Hippocampal formation (tissue), 2 donors: ENCODE measurements at regions not wholly inside any gene's neighbourhood (a gene's known extent, or its start where the extent isn't known, plus 50 kb on each side); places are given as distances from the start of the nearest gene placed in this dataset.
"Not testable (repeated sequence)": the region's sequence is repeated elsewhere in the genome, so short reads cannot be mapped to it uniquely, and the experiment has no call there.

Source experiments
- DNase-seq, 2 donors: peaks; one replicate each; lab custom pipeline; 2025; lab: John Stamatoyannopoulos, UW

DNA sequence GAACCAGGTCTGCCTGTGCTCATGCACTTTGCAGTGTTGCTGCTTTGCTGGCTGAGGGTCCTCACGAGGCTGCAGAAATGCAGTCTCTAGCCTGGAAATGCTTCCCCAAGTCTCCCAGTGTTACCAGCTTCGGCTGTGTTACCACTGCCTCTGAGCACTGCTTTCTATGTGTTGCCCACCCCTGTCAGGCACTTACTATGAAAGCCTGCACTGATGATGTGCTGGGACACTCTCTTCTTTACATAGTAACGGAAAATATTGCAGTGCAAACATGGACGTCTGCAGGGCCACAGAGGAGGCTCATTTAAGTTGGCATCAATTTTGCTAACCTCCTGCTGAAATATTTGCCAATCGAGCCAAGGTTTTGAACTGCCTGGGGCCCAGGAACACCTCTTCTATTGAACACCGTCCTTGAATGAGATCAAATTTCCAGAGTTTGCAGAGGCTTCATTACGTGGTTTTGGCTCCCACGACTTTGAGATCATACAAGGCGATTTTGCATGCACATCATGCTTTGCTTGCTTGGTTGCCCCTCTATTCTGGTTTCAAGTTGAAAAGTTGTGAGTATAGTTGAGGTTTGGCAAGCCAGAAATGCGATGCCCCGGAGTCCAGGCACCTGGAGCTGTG is 404.7 kb upstream of the PODXL start:
- DNase-seq = no peak

DNA sequence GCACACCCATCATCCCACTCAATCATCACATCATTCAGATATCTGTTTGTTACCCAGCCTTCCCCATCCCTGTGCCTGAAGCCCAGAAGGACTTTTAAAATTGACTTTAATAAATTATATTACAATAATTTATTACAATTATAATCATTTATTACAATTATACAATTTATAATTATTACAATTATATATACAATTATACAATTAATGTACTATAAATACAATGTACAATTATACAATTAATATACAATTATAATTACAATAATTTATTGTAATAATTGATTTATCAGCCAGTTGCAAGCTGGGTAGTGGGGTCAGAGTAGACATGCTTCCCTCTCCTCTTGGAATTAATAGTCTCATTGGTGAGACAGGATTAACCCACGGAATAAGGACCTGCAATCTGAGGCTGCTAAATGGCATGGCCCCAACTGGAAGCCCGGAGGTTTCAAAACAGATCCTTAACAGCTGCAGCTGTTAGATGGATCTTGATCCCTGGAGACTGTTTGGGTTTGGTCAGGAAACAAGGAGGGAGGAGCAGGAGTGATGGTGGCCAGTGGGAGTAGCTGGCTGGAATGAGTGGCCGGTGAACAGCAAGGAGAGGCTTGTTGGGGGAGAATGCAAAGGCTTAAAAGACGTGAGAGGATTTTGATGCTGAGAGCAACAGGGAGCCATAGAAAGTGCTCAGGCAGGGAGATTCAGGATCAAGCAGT is 402.8 kb upstream of the PODXL start:
- no peak for DNase-seq

- no peak for DNase-seq
Observed at GRCh38 chr7:131957338-131958020, 401.1 kb upstream of the PODXL start.

GRCh38 chr7:131956864-131957263 is 400.4 kb upstream of the PODXL start:
- no peak for DNase-seq

- DNase-seq = no peak
Observed at GRCh38 chr7:131955679-131956078, 399.3 kb upstream of the PODXL start.

- DNase-seq = no peak
Observed at GRCh38 chr7:131953184-131953583, 396.8 kb upstream of the PODXL start.

- no peak for DNase-seq
Observed at GRCh38 chr7:131952365-131952764, 395.9 kb upstream of the PODXL start.

DNA sequence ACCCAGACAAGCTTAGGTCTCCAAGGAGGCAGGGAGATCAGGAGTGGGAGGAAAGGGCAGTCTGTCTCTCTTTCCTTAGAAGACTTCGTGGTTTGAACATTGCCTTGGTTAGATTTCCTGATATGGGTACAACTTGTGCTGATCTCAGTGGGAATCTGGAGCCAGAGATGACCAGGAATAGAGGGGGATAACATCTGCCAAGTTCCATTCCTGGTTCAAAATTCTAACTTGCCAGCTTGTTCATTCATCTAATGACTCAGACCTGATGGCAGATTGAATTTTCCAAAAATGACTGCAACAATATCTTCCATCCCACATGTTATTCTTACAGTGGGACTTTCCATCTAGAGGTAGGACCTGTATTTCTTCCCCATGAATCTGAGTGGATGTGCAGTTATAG is 394.3 kb upstream of the PODXL start:
- DNase-seq = no peak

GRCh38 chr7:131949659-131950058 is 393.2 kb upstream of the PODXL start:
- DNase-seq = no peak

DNA sequence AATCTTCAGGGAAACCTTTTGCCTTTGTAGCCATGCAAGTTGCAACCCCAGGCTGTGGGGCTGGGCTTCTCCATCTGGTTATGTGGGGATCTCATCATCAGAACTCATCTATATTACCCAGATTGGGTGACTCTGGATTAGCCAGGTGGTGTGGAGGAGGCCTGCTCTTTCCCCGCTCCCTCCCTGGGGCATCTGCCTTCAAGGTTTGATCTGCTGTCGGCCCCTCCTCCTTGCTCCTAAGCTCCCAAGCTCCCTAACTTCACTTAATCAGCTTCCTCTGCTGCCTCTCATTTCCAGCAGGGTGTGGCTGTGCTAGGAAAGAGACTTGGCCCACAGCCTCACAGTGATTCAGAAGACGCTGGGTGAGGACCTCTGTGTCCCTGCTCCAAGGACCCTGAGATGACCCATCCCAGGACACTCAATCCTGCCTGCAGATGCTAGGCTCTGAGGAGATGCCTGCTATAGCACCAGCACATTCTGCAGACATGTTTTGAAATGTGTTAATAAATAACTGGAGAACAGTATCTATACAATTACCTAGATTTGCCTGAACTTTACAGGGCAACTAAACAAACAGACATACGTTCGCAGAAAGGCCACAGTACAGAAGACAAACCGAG is 392.1 kb upstream of the PODXL start:
- DNase-seq = no peak

DNA sequence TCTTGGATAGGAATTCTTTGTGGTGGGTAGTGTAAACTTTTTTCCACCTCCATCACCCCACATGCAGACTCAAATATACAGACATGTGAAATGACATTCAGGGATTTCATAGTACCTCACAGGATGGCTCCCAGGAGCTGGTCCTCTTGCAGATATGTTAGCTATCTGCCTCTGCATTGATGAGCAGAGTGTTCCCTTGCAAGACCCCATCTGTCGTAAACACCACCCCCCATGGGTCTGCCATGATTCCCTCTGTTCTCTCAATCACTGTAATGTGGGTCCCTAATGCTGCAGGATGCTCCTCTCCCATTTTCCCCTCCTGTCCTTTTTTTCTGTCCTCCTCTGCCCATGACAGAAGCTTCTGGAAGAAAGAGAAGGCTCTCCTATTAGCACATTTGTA is 391.2 kb upstream of the PODXL start:
- DNase-seq = no peak

- DNase-seq = no peak
Observed at GRCh38 chr7:131945957-131946544, 389.6 kb upstream of the PODXL start.

DNA sequence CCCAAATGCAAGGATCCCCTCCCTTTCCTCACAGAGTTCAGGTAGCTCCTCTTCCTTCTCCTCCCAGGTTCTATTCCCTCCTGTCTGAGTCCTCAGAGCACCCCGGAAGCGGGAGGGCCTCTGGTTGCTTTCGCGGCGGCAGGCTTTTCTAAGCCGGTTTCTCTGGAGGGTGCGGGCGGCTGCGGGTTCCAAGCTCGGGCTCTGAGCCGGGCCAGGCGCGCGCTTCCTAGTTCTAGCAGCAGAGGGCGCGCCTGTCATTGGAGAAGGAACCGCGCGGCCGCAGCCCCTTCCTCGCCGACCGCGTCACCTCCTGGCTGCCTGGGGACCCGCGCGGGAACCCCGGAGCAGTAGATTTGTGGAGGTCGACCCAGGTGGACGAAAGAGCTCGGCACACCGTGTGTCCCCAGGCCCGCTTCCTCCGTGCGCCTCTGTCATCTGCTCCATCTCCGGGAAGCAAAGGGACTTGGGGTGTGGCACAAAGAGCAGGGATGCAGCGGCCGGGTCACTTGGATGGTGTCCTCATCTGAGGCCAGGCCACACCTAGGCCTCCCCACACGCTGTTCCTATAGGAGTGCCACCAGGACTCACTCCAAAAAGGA is 389.0 kb upstream of the PODXL start:
- DNase-seq = peak; percentile 37 to 58

GRCh38 chr7:131944556-131945069 is 388.2 kb upstream of the PODXL start:
- DNase-seq = no peak

DNA sequence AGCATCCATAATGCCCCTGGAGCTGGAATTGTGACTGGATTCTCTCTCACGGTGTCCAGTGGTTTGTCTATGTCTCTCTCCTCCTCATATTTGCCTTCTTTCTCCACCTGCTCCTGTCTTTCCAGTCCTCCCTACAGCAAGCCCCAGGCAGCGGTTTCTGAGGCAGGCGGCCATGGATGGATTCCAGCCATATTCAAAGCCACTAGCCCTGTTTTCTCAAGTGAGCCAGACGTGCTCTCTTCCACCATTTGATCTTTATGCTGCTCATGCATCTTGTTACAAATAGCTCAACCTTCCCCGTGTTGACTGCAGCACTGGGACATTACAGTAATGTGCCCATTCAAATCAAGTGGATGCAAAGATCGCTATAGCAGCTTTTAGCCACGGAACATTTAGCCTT is 387.2 kb upstream of the PODXL start:
- DNase-seq = no peak

DNA sequence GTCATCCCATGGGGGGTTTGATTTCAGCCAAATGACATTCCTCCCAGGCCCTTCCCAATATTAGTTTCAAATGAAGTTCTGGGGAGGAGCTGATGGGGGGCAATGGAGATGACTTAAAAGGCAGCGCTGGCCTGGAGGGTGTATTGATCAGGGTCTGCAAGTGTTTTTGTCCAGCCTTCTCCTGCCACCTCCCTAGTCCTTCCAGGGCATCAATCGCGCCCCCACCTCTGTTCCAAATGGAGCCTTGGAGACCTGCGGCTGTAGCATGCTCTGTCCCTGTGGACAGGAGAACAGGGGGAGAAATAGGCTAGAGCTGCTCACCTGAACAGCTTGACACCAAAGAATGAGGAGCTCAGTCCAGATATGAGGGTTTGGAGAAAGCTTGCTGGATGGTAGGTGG is 386.8 kb upstream of the PODXL start:
- no peak for DNase-seq

- no peak for DNase-seq
Observed at GRCh38 chr7:131942287-131943150, 386.1 kb upstream of the PODXL start.

GRCh38 chr7:131941291-131941690 is 384.9 kb upstream of the PODXL start:
- no peak for DNase-seq

- DNase-seq = no peak
Observed at GRCh38 chr7:131940621-131941165, 384.3 kb upstream of the PODXL start.

DNA sequence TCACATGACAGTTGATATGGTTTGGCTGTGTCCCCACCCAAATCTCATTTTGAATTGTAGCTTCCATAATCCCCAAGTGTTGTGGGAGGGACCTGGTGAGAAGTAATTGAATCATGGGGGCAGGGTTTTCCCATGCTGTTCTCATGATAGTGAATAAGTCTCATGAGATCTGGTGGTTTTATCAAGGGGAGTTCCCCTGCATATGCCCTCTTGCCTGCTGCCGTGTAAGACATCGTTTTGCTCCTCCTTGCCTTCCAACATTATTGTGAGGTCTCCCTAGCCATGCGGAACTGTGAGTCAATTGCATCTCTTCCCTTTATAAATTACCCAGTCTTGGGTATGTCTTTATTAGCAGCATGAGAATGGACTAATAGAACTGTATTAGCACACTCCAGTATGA is 382.4 kb upstream of the PODXL start:
- not testable (repeated sequence) for DNase-seq

DNA sequence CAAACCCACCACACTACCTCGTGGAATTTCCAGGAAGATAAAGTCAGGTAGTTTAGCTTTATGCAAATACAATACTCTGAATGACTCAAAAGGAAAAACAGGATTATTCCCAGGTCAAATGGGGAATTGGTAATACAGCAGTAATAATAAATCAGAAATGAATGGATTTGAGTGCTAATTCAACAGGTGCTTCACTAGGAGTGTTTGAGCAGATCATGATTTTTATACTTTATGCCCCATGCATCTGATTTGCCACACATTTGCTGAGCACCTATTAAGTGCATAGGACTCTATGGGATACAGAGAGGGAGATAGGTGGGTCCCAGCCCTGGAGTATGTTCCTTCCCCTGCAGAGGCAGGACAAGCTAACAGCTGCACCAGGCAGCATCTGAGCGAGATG is 381.4 kb upstream of the PODXL start:
- DNase-seq = no peak
